ENCODE measurements at regions not wholly inside any gene's neighbourhood (a gene's known extent, or its start where the extent isn't known, plus 50 kb on each side); places are given as distances from the start of the nearest gene placed in this dataset.

GRCh38 chr15:29355477-29355876 lies 85.9 kb upstream of the NSMCE3 start:
- DNase-seq = no peak
- no peaks in the 10 kb centered on the region for H3K4me1 ChIP-seq (ENCODE audit: control insufficient read depth in 1 of 2, insufficient read depth in 2 of 2, low read length in 2 of 2)
- no peaks in the 10 kb centered on the region for H3K9me3 ChIP-seq (ENCODE audit: control insufficient read depth, low read length)
- H3K27me3 ChIP-seq (ENCODE audit: control insufficient read depth in 1 of 2, insufficient read depth in 2 of 2, low read length in 1 of 2) = no peaks in the 10 kb centered on the region
- H3K36me3 ChIP-seq (ENCODE audit: control insufficient read depth in 1 of 2, insufficient read depth in 2 of 2, low read length in 1 of 2) = no peaks in the 10 kb centered on the region
- H3K4me3 ChIP-seq (ENCODE audit: low read length in 2 of 2) = no peak overlapping the region
- WGBS, 2 donors = 38 to 59% methylated on average over 1 of the region's 1 CpG
- H3K27ac ChIP-seq (ENCODE audit: low read depth in 1 of 2, low read length in 2 of 2) = no peak overlapping the region
- ATAC-seq (ENCODE audit: low FRiP score) = no peak
- intact Hi-C loops (cut with DNase I) = no loop called here

GRCh38 chr15:29352402-29352801 lies 82.8 kb upstream of the NSMCE3 start:
- DNase-seq = no peak
- intact Hi-C loops (cut with DNase I) = no loop called here
- H3K9me3 ChIP-seq (ENCODE audit: control insufficient read depth, low read length) = no peaks in the 10 kb centered on the region
- H3K27me3 ChIP-seq (ENCODE audit: control insufficient read depth in 1 of 2, insufficient read depth in 2 of 2, low read length in 1 of 2) = no peaks in the 10 kb centered on the region
- H3K4me1 ChIP-seq (ENCODE audit: control insufficient read depth in 1 of 2, insufficient read depth in 2 of 2, low read length in 2 of 2) = no peaks in the 10 kb centered on the region
- H3K36me3 ChIP-seq (ENCODE audit: control insufficient read depth in 1 of 2, insufficient read depth in 2 of 2, low read length in 1 of 2) = no peaks in the 10 kb centered on the region
- H3K4me3 ChIP-seq (ENCODE audit: low read length in 2 of 2) = no peak overlapping the region
- 80 to 88% methylated on average over 10 of the region's 10 CpGs for WGBS, 2 donors
- ATAC-seq (ENCODE audit: low FRiP score) = no peak
- H3K27ac ChIP-seq (ENCODE audit: low read depth in 1 of 2, low read length in 2 of 2) = no peak overlapping the region

GRCh38 chr15:29349196-29349595 lies 79.6 kb upstream of the NSMCE3 start:
- no peaks in the 10 kb centered on the region for H3K9me3 ChIP-seq (ENCODE audit: control insufficient read depth, low read length)
- H3K27me3 ChIP-seq (ENCODE audit: control insufficient read depth in 1 of 2, insufficient read depth in 2 of 2, low read length in 1 of 2) = no peaks in the 10 kb centered on the region
- WGBS, 2 donors = 89 to 91% methylated on average over 2 of the region's 2 CpGs
- no peaks in the 10 kb centered on the region for H3K36me3 ChIP-seq (ENCODE audit: control insufficient read depth in 1 of 2, insufficient read depth in 2 of 2, low read length in 1 of 2)
- intact Hi-C loops (cut with DNase I) = no loop called here
- DNase-seq (no peak), ATAC-seq (ENCODE audit: low FRiP score) (no peak)
- no peaks in the 10 kb centered on the region for H3K4me1 ChIP-seq (ENCODE audit: control insufficient read depth in 1 of 2, insufficient read depth in 2 of 2, low read length in 2 of 2)
- no peak overlapping the region for H3K27ac ChIP-seq (ENCODE audit: low read depth in 1 of 2, low read length in 2 of 2)
- no peak overlapping the region for H3K4me3 ChIP-seq (ENCODE audit: low read length in 2 of 2)

- Histone ChIP-seq H3K27ac (ENCODE audit: low read depth in 1 of 2, low read length in 2 of 2) (no peak overlapping the region), H3K9me3 (ENCODE audit: control insufficient read depth, low read length) (no peaks in the 10 kb centered on the region), H3K4me1 (ENCODE audit: control insufficient read depth in 1 of 2, insufficient read depth in 2 of 2, low read length in 2 of 2) (no peaks in the 10 kb centered on the region), H3K36me3 (ENCODE audit: control insufficient read depth in 1 of 2, insufficient read depth in 2 of 2, low read length in 1 of 2) (no peaks in the 10 kb centered on the region), H3K4me3 (ENCODE audit: low read length in 2 of 2) (no peak overlapping the region), H3K27me3 (ENCODE audit: control insufficient read depth in 1 of 2, insufficient read depth in 2 of 2, low read length in 1 of 2) (no peaks in the 10 kb centered on the region)
- intact Hi-C loops (cut with DNase I) = no loop called here
- DNase-seq = peak in 1 of 2 donors; percentile 57
- peak; percentile 55 for ATAC-seq (ENCODE audit: low FRiP score)
- 23 to 29% methylated on average over 13 of the region's 13 CpGs for WGBS, 2 donors
Observed at GRCh38 chr15:29348336-29348914, 78.8 kb upstream of the NSMCE3 start.

GRCh38 chr15:29346998-29347397 lies 77.4 kb upstream of the NSMCE3 start:
- Histone ChIP-seq H3K27me3 (ENCODE audit: control insufficient read depth in 1 of 2, insufficient read depth in 2 of 2, low read length in 1 of 2) (no peaks in the 10 kb centered on the region), H3K4me3 (ENCODE audit: low read length in 2 of 2) (no peak overlapping the region), H3K4me1 (ENCODE audit: control insufficient read depth in 1 of 2, insufficient read depth in 2 of 2, low read length in 2 of 2) (no peaks in the 10 kb centered on the region), H3K27ac (ENCODE audit: low read depth in 1 of 2, low read length in 2 of 2) (no peak overlapping the region), H3K36me3 (ENCODE audit: control insufficient read depth in 1 of 2, insufficient read depth in 2 of 2, low read length in 1 of 2) (no peaks in the 10 kb centered on the region), H3K9me3 (ENCODE audit: control insufficient read depth, low read length) (no peaks in the 10 kb centered on the region)
- WGBS, 2 donors = 78 to 80% methylated on average over 3 of the region's 3 CpGs
- no peak for DNase-seq
- intact Hi-C loops (cut with DNase I) = no loop called here
- no peak for ATAC-seq (ENCODE audit: low FRiP score)

GRCh38 chr15:29345549-29346525 lies 76.2 kb upstream of the NSMCE3 start:
- DNase-seq (no peak), ATAC-seq (ENCODE audit: low FRiP score) (no peak)
- H3K36me3 ChIP-seq (ENCODE audit: control insufficient read depth in 1 of 2, insufficient read depth in 2 of 2, low read length in 1 of 2) = no peaks in the 10 kb centered on the region
- no peak overlapping the region for H3K4me3 ChIP-seq (ENCODE audit: low read length in 2 of 2)
- 88 to 90% methylated on average over 20 of the region's 20 CpGs for WGBS, 2 donors
- no peaks in the 10 kb centered on the region for H3K4me1 ChIP-seq (ENCODE audit: control insufficient read depth in 1 of 2, insufficient read depth in 2 of 2, low read length in 2 of 2)
- no peak overlapping the region for H3K27ac ChIP-seq (ENCODE audit: low read depth in 1 of 2, low read length in 2 of 2)
- H3K9me3 ChIP-seq (ENCODE audit: control insufficient read depth, low read length) = no peaks in the 10 kb centered on the region
- no peaks in the 10 kb centered on the region for H3K27me3 ChIP-seq (ENCODE audit: control insufficient read depth in 1 of 2, insufficient read depth in 2 of 2, low read length in 1 of 2)
- intact Hi-C loops (cut with DNase I) = no loop called here

GRCh38 chr15:29344474-29344873 lies 74.9 kb upstream of the NSMCE3 start:
- H3K4me3 ChIP-seq (ENCODE audit: low read length in 2 of 2) = no peak overlapping the region
- DNase-seq (no peak), ATAC-seq (ENCODE audit: low FRiP score) (no peak)
- H3K36me3 ChIP-seq (ENCODE audit: control insufficient read depth in 1 of 2, insufficient read depth in 2 of 2, low read length in 1 of 2) = no peaks in the 10 kb centered on the region
- H3K9me3 ChIP-seq (ENCODE audit: control insufficient read depth, low read length) = no peaks in the 10 kb centered on the region
- WGBS, 2 donors = 94 to 99% methylated on average over 3 of the region's 3 CpGs
- H3K27me3 ChIP-seq (ENCODE audit: control insufficient read depth in 1 of 2, insufficient read depth in 2 of 2, low read length in 1 of 2) = no peaks in the 10 kb centered on the region
- intact Hi-C loops (cut with DNase I) = no loop called here
- H3K4me1 ChIP-seq (ENCODE audit: control insufficient read depth in 1 of 2, insufficient read depth in 2 of 2, low read length in 2 of 2) = no peaks in the 10 kb centered on the region
- H3K27ac ChIP-seq (ENCODE audit: low read depth in 1 of 2, low read length in 2 of 2) = no peak overlapping the region

- ATAC-seq (ENCODE audit: low FRiP score) (no peak), DNase-seq (no peak)
- WGBS, 2 donors = 89 to 92% methylated on average over 2 of the region's 2 CpGs
- no peaks in the 10 kb centered on the region for H3K36me3 ChIP-seq (ENCODE audit: control insufficient read depth in 1 of 2, insufficient read depth in 2 of 2, low read length in 1 of 2)
- no peak overlapping the region for H3K4me3 ChIP-seq (ENCODE audit: low read length in 2 of 2)
- no peaks in the 10 kb centered on the region for H3K9me3 ChIP-seq (ENCODE audit: control insufficient read depth, low read length)
- intact Hi-C loops (cut with DNase I) = no loop called here
- no peaks in the 10 kb centered on the region for H3K4me1 ChIP-seq (ENCODE audit: control insufficient read depth in 1 of 2, insufficient read depth in 2 of 2, low read length in 2 of 2)
- no peaks in the 10 kb centered on the region for H3K27me3 ChIP-seq (ENCODE audit: control insufficient read depth in 1 of 2, insufficient read depth in 2 of 2, low read length in 1 of 2)
- H3K27ac ChIP-seq (ENCODE audit: low read depth in 1 of 2, low read length in 2 of 2) = no peak overlapping the region
Observed at GRCh38 chr15:29343229-29343628, 73.6 kb upstream of the NSMCE3 start.

GRCh38 chr15:29342201-29342600 lies 72.6 kb upstream of the NSMCE3 start:
- no peak for ATAC-seq (ENCODE audit: low FRiP score)
- intact Hi-C loops (cut with DNase I) = no loop called here
- Histone ChIP-seq H3K4me3 (ENCODE audit: low read length in 2 of 2) (no peak overlapping the region), H3K9me3 (ENCODE audit: control insufficient read depth, low read length) (no peaks in the 10 kb centered on the region), H3K36me3 (ENCODE audit: control insufficient read depth in 1 of 2, insufficient read depth in 2 of 2, low read length in 1 of 2) (no peaks in the 10 kb centered on the region), H3K4me1 (ENCODE audit: control insufficient read depth in 1 of 2, insufficient read depth in 2 of 2, low read length in 2 of 2) (no peaks in the 10 kb centered on the region), H3K27ac (ENCODE audit: low read depth in 1 of 2, low read length in 2 of 2) (no peak overlapping the region), H3K27me3 (ENCODE audit: control insufficient read depth in 1 of 2, insufficient read depth in 2 of 2, low read length in 1 of 2) (no peaks in the 10 kb centered on the region)
- no peak for DNase-seq
- 63 to 77% methylated on average over 8 of the region's 8 CpGs for WGBS, 2 donors

Measured in aorta (tissue), 5 donors.